AG09319 (cell line): ENCODE measurements at regions not wholly inside any gene's neighbourhood (a gene's known extent, or its start where the extent isn't known, plus 50 kb on each side); places are given as distances from the start of the nearest gene placed in this dataset.

ENCODE experiments used
- DNase-seq: peaks from one replicate; pipeline ENCODE4 v3.0.0-alpha.2; 2010; ENCODE audit warnings: low read depth; ENCODE audit errors: extremely low read depth
- CTCF ChIP-seq: IDR thresholded peaks from 2 replicates; pipeline ENCODE4 v1.5.1; 2011; ENCODE audit warnings: low read depth, mild to moderate bottlenecking, inconsistent platforms, low read length, moderate library complexity

DNA sequence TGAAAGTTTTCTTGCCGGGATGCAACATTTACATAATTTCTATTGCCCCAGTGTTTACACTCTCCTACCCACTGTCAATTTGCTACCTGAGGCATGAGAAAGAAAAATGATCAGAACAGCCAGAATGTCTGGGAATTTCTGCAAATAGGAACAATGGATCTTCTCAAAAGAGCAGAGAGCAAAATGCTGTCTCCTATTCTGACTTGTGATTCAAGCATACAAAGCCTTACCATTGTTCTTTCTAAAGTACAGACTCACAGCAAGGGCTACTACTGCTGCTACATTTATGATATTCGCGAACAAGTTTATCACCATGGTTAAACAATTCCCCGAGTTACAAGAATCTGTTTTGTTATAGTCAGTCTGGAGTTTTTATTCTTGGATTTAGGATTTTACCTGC is 329.9 kb upstream of the CELF2 start:
- TF ChIP-seq CTCF, result no peak
- no peak for DNase-seq

DNA sequence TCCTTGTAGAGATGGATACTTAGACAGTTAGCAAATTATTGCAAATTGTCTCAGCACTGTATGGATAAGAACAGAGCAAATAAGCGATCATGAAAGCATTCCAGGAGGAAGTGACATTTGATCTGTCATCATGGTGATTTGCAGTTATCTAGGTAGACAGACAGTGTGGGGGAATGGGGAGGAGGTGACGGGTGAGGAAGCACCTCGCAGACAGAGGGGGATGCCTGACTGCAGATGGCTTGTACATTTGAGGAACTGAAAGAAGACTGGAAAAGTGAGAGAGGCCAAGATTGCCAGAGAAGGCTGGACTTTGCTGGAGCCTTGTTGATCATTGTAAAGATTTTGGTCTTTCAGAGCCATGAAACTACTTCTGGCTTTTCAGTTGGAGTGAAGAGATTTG is 318.2 kb upstream of the CELF2 start:
- no peak for DNase-seq
- TF ChIP-seq CTCF, result no peak

GRCh38 chr10:10701084-10701611 is 316.5 kb upstream of the CELF2 start:
- DNase-seq, result no peak
- TF ChIP-seq CTCF, result no peak

- DNase-seq, result no peak
- TF ChIP-seq CTCF, result no peak
Measured at GRCh38 chr10:10702211-10702610, 315.5 kb upstream of the CELF2 start.

GRCh38 chr10:10703382-10703781 is 314.3 kb upstream of the CELF2 start:
- TF ChIP-seq CTCF, result no peak
- DNase-seq, result no peak

GRCh38 chr10:10712155-10712704 is 305.4 kb upstream of the CELF2 start:
- DNase-seq, result no peak
- no peak for TF ChIP-seq CTCF

- no peak for TF ChIP-seq CTCF
- no peak for DNase-seq
Measured at GRCh38 chr10:10714327-10714726, 303.3 kb upstream of the CELF2 start.
